G401 (cell line): ENCODE measurements at regions not wholly inside any gene's neighbourhood (a gene's known extent, or its start where the extent isn't known, plus 50 kb on each side); places are given as distances from the start of the nearest gene placed in this dataset.

Experiments used
- DNase-seq: peaks from one replicate; pipeline ENCODE4 v3.0.0-alpha.2; 2015; ENCODE audit warnings: low spot score
- in situ Hi-C: cut with HindIII; loops from 2 replicates; pipeline ENCODE4 v1.10.0; 2016; ENCODE audit warnings: low sequenced_read_pairs, mixed read lengths

GRCh38 chr4:184575306-184575705 lies 73.9 kb downstream of the CASP3 start:
- in situ Hi-C loops, result no loop called here
- no peak for DNase-seq

- in situ Hi-C loops, result no loop called here
Measured at GRCh38 chr4:184574861-184575260, 74.4 kb downstream of the CASP3 start.

GRCh38 chr4:184573701-184574100 lies 75.5 kb downstream of the CASP3 start:
- DNase-seq, result no peak

More at GRCh38 chr4:184574861-184575260, 74.4 kb downstream of the CASP3 start:
- DNase-seq, result no peak

GRCh38 chr4:184568770-184569169 lies 80.5 kb downstream of the CASP3 start:
- in situ Hi-C loops, result no loop called here
- no peak for DNase-seq

More at GRCh38 chr4:184573701-184574100, 75.5 kb downstream of the CASP3 start:
- in situ Hi-C loops, result no loop called here

GRCh38 chr4:184563621-184564020 lies 85.6 kb downstream of the CASP3 start:
- no peak for DNase-seq
- in situ Hi-C loops, result no loop called here

- in situ Hi-C loops, result no loop called here
- DNase-seq, result no peak
Measured at GRCh38 chr4:184558996-184559395, 84.6 kb upstream of the IRF2 start.

GRCh38 chr4:184553891-184554290 lies 79.5 kb upstream of the IRF2 start:
- in situ Hi-C loops, result no loop called here
- no peak for DNase-seq

- DNase-seq, result no peak
- in situ Hi-C loops, result no loop called here
Measured at GRCh38 chr4:184550476-184550875, 76.1 kb upstream of the IRF2 start.

- no peak for DNase-seq
- in situ Hi-C loops, result no loop called here
Measured at GRCh38 chr4:184548648-184549341, 74.4 kb upstream of the IRF2 start.

GRCh38 chr4:184548316-184548647 lies 73.9 kb upstream of the IRF2 start:
- DNase-seq, result no peak
- in situ Hi-C loops, result no loop called here

- in situ Hi-C loops, result no loop called here
- no peak for DNase-seq
Measured at GRCh38 chr4:184544788-184545409, 70.5 kb upstream of the IRF2 start.

GRCh38 chr4:184541907-184542306 lies 67.6 kb upstream of the IRF2 start:
- no peak for DNase-seq
- in situ Hi-C loops, result no loop called here

GRCh38 chr4:184540307-184540706 lies 66.0 kb upstream of the IRF2 start:
- no peak for DNase-seq
- in situ Hi-C loops, result no loop called here

- in situ Hi-C loops, result no loop called here
- peak; percentile 95 for DNase-seq
Measured at GRCh38 chr4:184538023-184538599, 63.8 kb upstream of the IRF2 start.

- in situ Hi-C loops, result no loop called here
Measured at GRCh38 chr4:184537269-184538022, 63.1 kb upstream of the IRF2 start.

GRCh38 chr4:184536881-184537248 lies 62.5 kb upstream of the IRF2 start:
- in situ Hi-C loops, result no loop called here
- DNase-seq, result no peak

More at GRCh38 chr4:184537269-184538022, 63.1 kb upstream of the IRF2 start:
- DNase-seq, result peak; percentile 94

- DNase-seq, result no peak
- in situ Hi-C loops, result no loop called here
Measured at GRCh38 chr4:184536065-184536880, 61.9 kb upstream of the IRF2 start.

GRCh38 chr4:184534511-184535391 lies 60.4 kb upstream of the IRF2 start:
- DNase-seq, result no peak
- in situ Hi-C loops, result no loop called here
